ENCODE measurements at regions not wholly inside any gene's neighbourhood (a gene's known extent, or its start where the extent isn't known, plus 50 kb on each side); places are given as distances from the start of the nearest gene placed in this dataset.

GRCh38 chr6:26170951-26171841, 84.0 kb downstream of the HFE start:
- FAIRE-seq, result no peak
- no peaks in the 10 kb centered on the region for H3K36me3 ChIP-seq (ENCODE audit: control insufficient read depth, insufficient read depth, low read length)

DNA sequence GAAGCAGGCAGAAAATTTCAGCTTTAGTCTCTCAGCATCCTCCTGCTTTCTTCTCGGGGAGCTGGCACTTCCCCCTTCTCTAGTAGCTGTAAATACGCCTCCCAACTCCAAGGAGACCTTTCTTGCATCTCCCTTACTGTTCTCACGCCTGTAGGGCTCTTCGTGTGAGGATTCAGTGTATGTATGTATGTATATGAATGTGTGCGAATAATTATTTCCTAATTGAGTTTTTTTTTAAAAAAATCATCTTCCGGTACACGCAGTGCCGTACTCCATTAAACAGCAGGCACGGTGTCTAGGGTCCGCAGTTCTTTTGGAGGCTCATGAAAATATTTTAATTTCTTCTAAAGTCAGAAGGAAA, 85.4 kb downstream of the HFE start:
- Histone ChIP-seq H3K36me3 (ENCODE audit: control insufficient read depth, insufficient read depth, low read length) (no peaks in the 10 kb centered on the region), H3K27me3 (ENCODE audit: control insufficient read depth, insufficient read depth, low read length) (no peaks in the 10 kb centered on the region), H3K4me3 (ENCODE audit: low read depth, low read length) (peak overlapping the region; percentile 53)
- TF ChIP-seq, protein P1, sequence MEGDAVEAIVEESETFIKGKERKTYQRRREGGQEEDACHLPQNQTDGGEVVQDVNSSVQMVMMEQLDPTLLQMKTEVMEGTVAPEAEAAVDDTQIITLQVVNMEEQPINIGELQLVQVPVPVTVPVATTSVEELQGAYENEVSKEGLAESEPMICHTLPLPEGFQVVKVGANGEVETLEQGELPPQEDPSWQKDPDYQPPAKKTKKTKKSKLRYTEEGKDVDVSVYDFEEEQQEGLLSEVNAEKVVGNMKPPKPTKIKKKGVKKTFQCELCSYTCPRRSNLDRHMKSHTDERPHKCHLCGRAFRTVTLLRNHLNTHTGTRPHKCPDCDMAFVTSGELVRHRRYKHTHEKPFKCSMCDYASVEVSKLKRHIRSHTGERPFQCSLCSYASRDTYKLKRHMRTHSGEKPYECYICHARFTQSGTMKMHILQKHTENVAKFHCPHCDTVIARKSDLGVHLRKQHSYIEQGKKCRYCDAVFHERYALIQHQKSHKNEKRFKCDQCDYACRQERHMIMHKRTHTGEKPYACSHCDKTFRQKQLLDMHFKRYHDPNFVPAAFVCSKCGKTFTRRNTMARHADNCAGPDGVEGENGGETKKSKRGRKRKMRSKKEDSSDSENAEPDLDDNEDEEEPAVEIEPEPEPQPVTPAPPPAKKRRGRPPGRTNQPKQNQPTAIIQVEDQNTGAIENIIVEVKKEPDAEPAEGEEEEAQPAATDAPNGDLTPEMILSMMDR (IDR thresholded peaks at IDR 0.05; ENCODE audit: insufficient read depth, low read length, severe bottlenecking), result no peak
- DNase-seq (ENCODE audit: low read depth), result peak; percentile 33
- no peak for FAIRE-seq

More at GRCh38 chr6:26170951-26171841, 84.0 kb downstream of the HFE start:
- no peak for DNase-seq (ENCODE audit: low read depth)
- no peaks in the 10 kb centered on the region for H3K27me3 ChIP-seq (ENCODE audit: control insufficient read depth, insufficient read depth, low read length)
- H3K4me3 ChIP-seq (ENCODE audit: low read depth, low read length), result peak overlapping the region; percentile 53
- TF ChIP-seq, protein P1 (IDR thresholded peaks at IDR 0.05; ENCODE audit: insufficient read depth, low read length, severe bottlenecking), result no peak

- FAIRE-seq (no peak), DNase-seq (ENCODE audit: low read depth) (no peak)
- no peaks in the 10 kb centered on the region for H3K36me3 ChIP-seq (ENCODE audit: control insufficient read depth, insufficient read depth, low read length)
- H3K27me3 ChIP-seq (ENCODE audit: control insufficient read depth, insufficient read depth, low read length), result no peaks in the 10 kb centered on the region
- TF ChIP-seq, protein P1 (IDR thresholded peaks at IDR 0.05; ENCODE audit: insufficient read depth, low read length, severe bottlenecking), result no peak
- no peak overlapping the region for H3K4me3 ChIP-seq (ENCODE audit: low read depth, low read length)
These were observed 86.6 kb downstream of the HFE start for GRCh38 chr6:26173836-26174145.

GRCh38 chr6:26175033-26175427, 87.8 kb downstream of the HFE start:
- H3K36me3 ChIP-seq (ENCODE audit: control insufficient read depth, insufficient read depth, low read length), result no peaks in the 10 kb centered on the region
- FAIRE-seq, result no peak
- H3K4me3 ChIP-seq (ENCODE audit: low read depth, low read length), result no peak overlapping the region
- no peaks in the 10 kb centered on the region for H3K27me3 ChIP-seq (ENCODE audit: control insufficient read depth, insufficient read depth, low read length)
- TF ChIP-seq, protein P1 (IDR thresholded peaks at IDR 0.05; ENCODE audit: insufficient read depth, low read length, severe bottlenecking), result no peak
- no peak for DNase-seq (ENCODE audit: low read depth)

GRCh38 chr6:26175428-26176181, 88.4 kb downstream of the HFE start:
- FAIRE-seq (no peak), DNase-seq (ENCODE audit: low read depth) (peak; percentile 70)
- Histone ChIP-seq H3K4me3 (ENCODE audit: low read depth, low read length) (no peak overlapping the region), H3K36me3 (ENCODE audit: control insufficient read depth, insufficient read depth, low read length) (no peaks in the 10 kb centered on the region), H3K27me3 (ENCODE audit: control insufficient read depth, insufficient read depth, low read length) (no peaks in the 10 kb centered on the region)
- TF ChIP-seq, protein P1 (IDR thresholded peaks at IDR 0.05; ENCODE audit: insufficient read depth, low read length, severe bottlenecking), result peak; percentile 55
